ENCODE measurements at regions not wholly inside any gene's neighbourhood (a gene's known extent, or its start where the extent isn't known, plus 50 kb on each side); places are given as distances from the start of the nearest gene placed in this dataset.
"Not testable (repeated sequence)": the region's sequence is repeated elsewhere in the genome, so short reads cannot be mapped to it uniquely, and the experiment has no call there.

- DNase-seq (ENCODE audit: low read depth in 2 of 2) = no peak
Observed at GRCh38 chr7:93830141-93830925, 60.2 kb downstream of the TFPI2 start.

GRCh38 chr7:93828260-93828659 lies 62.3 kb downstream of the TFPI2 start:
- DNase-seq (ENCODE audit: low read depth in 2 of 2) = no peak

- DNase-seq (ENCODE audit: low read depth in 2 of 2) = no peak
Observed at GRCh38 chr7:93823621-93824020, 66.9 kb downstream of the TFPI2 start.

GRCh38 chr7:93821463-93821862 lies 69.1 kb downstream of the TFPI2 start:
- DNase-seq (ENCODE audit: low read depth in 2 of 2) = no peak

- DNase-seq (ENCODE audit: low read depth in 2 of 2) = no peak
Observed at GRCh38 chr7:93819699-93820098, 70.9 kb downstream of the TFPI2 start.

- no peak for DNase-seq (ENCODE audit: low read depth in 2 of 2)
Observed at GRCh38 chr7:93817526-93817925, 73.0 kb downstream of the TFPI2 start.

GRCh38 chr7:93817004-93817403 lies 73.5 kb downstream of the TFPI2 start:
- no peak for DNase-seq (ENCODE audit: low read depth in 2 of 2)

GRCh38 chr7:93813514-93813913 lies 77.0 kb downstream of the TFPI2 start:
- no peak for DNase-seq (ENCODE audit: low read depth in 2 of 2)

- DNase-seq (ENCODE audit: low read depth in 2 of 2) = no peak
Observed at GRCh38 chr7:93812061-93812460, 78.5 kb downstream of the TFPI2 start.

GRCh38 chr7:93811198-93811597 lies 79.4 kb downstream of the TFPI2 start:
- no peak for DNase-seq (ENCODE audit: low read depth in 2 of 2)

GRCh38 chr7:93810561-93810960 lies 80.0 kb downstream of the TFPI2 start:
- no peak for DNase-seq (ENCODE audit: low read depth in 2 of 2)

GRCh38 chr7:93804726-93805125 lies 85.8 kb downstream of the TFPI2 start:
- DNase-seq (ENCODE audit: low read depth in 2 of 2) = no peak

GRCh38 chr7:93799750-93800357 lies 90.7 kb downstream of the TFPI2 start:
- no peak for DNase-seq (ENCODE audit: low read depth in 2 of 2)

- not testable (repeated sequence) for DNase-seq (ENCODE audit: low read depth in 2 of 2)
Observed at GRCh38 chr7:93793084-93793697, 97.4 kb downstream of the TFPI2 start.

GRCh38 chr7:93779115-93779514 lies 111.4 kb downstream of the TFPI2 start:
- no peak for DNase-seq (ENCODE audit: low read depth in 2 of 2)

- no peak for DNase-seq (ENCODE audit: low read depth in 2 of 2)
Observed at GRCh38 chr7:93778384-93778783, 112.2 kb downstream of the TFPI2 start.

- no peak for DNase-seq (ENCODE audit: low read depth in 2 of 2)
Observed at GRCh38 chr7:93773446-93773845, 117.1 kb downstream of the TFPI2 start.

GRCh38 chr7:93765475-93765874 lies 125.1 kb downstream of the TFPI2 start:
- no peak for DNase-seq (ENCODE audit: low read depth in 2 of 2)

GRCh38 chr7:93758631-93759030 lies 131.9 kb downstream of the TFPI2 start:
- no peak for DNase-seq (ENCODE audit: low read depth in 2 of 2)

- no peak for DNase-seq (ENCODE audit: low read depth in 2 of 2)
Observed at GRCh38 chr7:93757426-93757825, 133.1 kb downstream of the TFPI2 start.

- DNase-seq (ENCODE audit: low read depth in 2 of 2) = no peak
Observed at GRCh38 chr7:93756890-93757289, 133.7 kb downstream of the TFPI2 start.

- no peak for DNase-seq (ENCODE audit: low read depth in 2 of 2)
Observed at GRCh38 chr7:93751421-93751820, 139.1 kb downstream of the TFPI2 start.

GRCh38 chr7:93750986-93751385 lies 139.6 kb downstream of the TFPI2 start:
- DNase-seq (ENCODE audit: low read depth in 2 of 2) = no peak

Measured in activated CD4-positive, alpha-beta T cell treated with anti-CD3 and anti-CD28 coated beads for 24 hours (primary cell).